ENCODE measurements at regions not wholly inside any gene's neighbourhood (a gene's known extent, or its start where the extent isn't known, plus 50 kb on each side); places are given as distances from the start of the nearest gene placed in this dataset.

GRCh38 chr3:159655202-159655601, 333.4 kb upstream of the IL12A start:
- Histone ChIP-seq H3K9me3 (no peaks in the 10 kb centered on the region), H3K36me3 (no peaks in the 10 kb centered on the region), H3K27me3 (no peaks in the 10 kb centered on the region), H3K27ac (no peak overlapping the region), H3K4me1 (no peaks in the 10 kb centered on the region), H3K4me3 (no peak overlapping the region)
- TF ChIP-seq POLR2A (IDR thresholded peaks at IDR 0.05) (no peak), POLR2AphosphoS5 (IDR thresholded peaks at IDR 0.05) (no peak), EP300 (IDR thresholded peaks at IDR 0.05) (no peak), CTCF (IDR thresholded peaks at IDR 0.05) (no peak)
- DNase-seq, result no peak
- ATAC-seq (ENCODE audit: low FRiP score in 2 of 2), result no peak
- WGBS, 2 donors, result 92 to 93% methylated on average over 2 of the region's 2 CpGs

- WGBS, 2 donors, result 69 to 78% methylated on average over 3 of the region's 3 CpGs
- Histone ChIP-seq H3K27ac (no peak overlapping the region), H3K9me3 (peaks cover 0 to 8% (median 0%) of the 10 kb centered on the region in 4 donors), H3K36me3 (no peaks in the 10 kb centered on the region), H3K4me1 (no peaks in the 10 kb centered on the region), H3K4me3 (no peak overlapping the region), H3K27me3 (no peaks in the 10 kb centered on the region)
- ATAC-seq (ENCODE audit: low FRiP score in 2 of 2) (no peak), DNase-seq (no peak)
- TF ChIP-seq EP300 (IDR thresholded peaks at IDR 0.05) (no peak), POLR2A (IDR thresholded peaks at IDR 0.05) (no peak), POLR2AphosphoS5 (IDR thresholded peaks at IDR 0.05) (no peak), CTCF (IDR thresholded peaks at IDR 0.05) (no peak)
Measured at GRCh38 chr3:159657176-159657575, 331.5 kb upstream of the IL12A start.

GRCh38 chr3:159657629-159658028, 331.0 kb upstream of the IL12A start:
- DNase-seq, result no peak

GRCh38 chr3:159660326-159660725, 328.3 kb upstream of the IL12A start:
- no peak overlapping the region for H3K27ac ChIP-seq
- H3K4me1 ChIP-seq, result no peaks in the 10 kb centered on the region
- H3K9me3 ChIP-seq, result peaks cover 0 to 13% (median 0%) of the 10 kb centered on the region in 4 donors
- H3K36me3 ChIP-seq, result no peaks in the 10 kb centered on the region
- no peak for DNase-seq
- TF ChIP-seq EP300 (IDR thresholded peaks at IDR 0.05), result no peak
- no peak for TF ChIP-seq CTCF (IDR thresholded peaks at IDR 0.05)
- TF ChIP-seq POLR2A (IDR thresholded peaks at IDR 0.05), result no peak
- no peak for TF ChIP-seq POLR2AphosphoS5 (IDR thresholded peaks at IDR 0.05)
- H3K4me3 ChIP-seq, result no peak overlapping the region
- 90 to 93% methylated on average over 3 of the region's 3 CpGs for WGBS, 2 donors
- no peak for ATAC-seq (ENCODE audit: low FRiP score in 2 of 2)
- no peaks in the 10 kb centered on the region for H3K27me3 ChIP-seq

More at GRCh38 chr3:159657629-159658028, 331.0 kb upstream of the IL12A start:
- Histone ChIP-seq H3K27me3 (no peaks in the 10 kb centered on the region), H3K27ac (no peak overlapping the region), H3K36me3 (no peaks in the 10 kb centered on the region), H3K4me1 (no peaks in the 10 kb centered on the region), H3K4me3 (no peak overlapping the region), H3K9me3 (peaks cover 0 to 11% (median 0%) of the 10 kb centered on the region in 4 donors)
- ATAC-seq (ENCODE audit: low FRiP score in 2 of 2), result no peak
- 89 to 98% methylated on average over 4 to 6 of the region's 6 CpGs for WGBS, 2 donors
- TF ChIP-seq POLR2A (IDR thresholded peaks at IDR 0.05), result no peak
- TF ChIP-seq EP300 (IDR thresholded peaks at IDR 0.05), result no peak
- TF ChIP-seq POLR2AphosphoS5 (IDR thresholded peaks at IDR 0.05), result no peak
- TF ChIP-seq CTCF (IDR thresholded peaks at IDR 0.05), result no peak

- TF ChIP-seq POLR2AphosphoS5 (IDR thresholded peaks at IDR 0.05) (no peak), CTCF (IDR thresholded peaks at IDR 0.05) (no peak), EP300 (IDR thresholded peaks at IDR 0.05) (no peak), POLR2A (IDR thresholded peaks at IDR 0.05) (no peak)
- 69 to 79% methylated on average over 1 of the region's 1 CpG for WGBS, 2 donors
Measured at GRCh38 chr3:159660901-159661300, 327.7 kb upstream of the IL12A start.

More at GRCh38 chr3:159660901-159661300, 327.7 kb upstream of the IL12A start:
- H3K36me3 ChIP-seq, result no peaks in the 10 kb centered on the region
- H3K9me3 ChIP-seq, result peaks cover 0 to 13% (median 0%) of the 10 kb centered on the region in 4 donors
- DNase-seq, result no peak
- no peak for ATAC-seq (ENCODE audit: low FRiP score in 2 of 2)
- H3K27ac ChIP-seq, result no peak overlapping the region
- no peaks in the 10 kb centered on the region for H3K4me1 ChIP-seq
- no peak overlapping the region for H3K4me3 ChIP-seq
- no peaks in the 10 kb centered on the region for H3K27me3 ChIP-seq
